Endothelial cell of umbilical vein (primary cell): ENCODE measurements at regions not wholly inside any gene's neighbourhood (a gene's known extent, or its start where the extent isn't known, plus 50 kb on each side); places are given as distances from the start of the nearest gene placed in this dataset.

Experiments used
- BruUV-seq: library from RNA; stranded (reverse); fragments of 400-500 nt; replicated peaks from 2 replicates; lab custom pipeline; 2021; lab: Mats Ljungman, UMichigan
- CTCF ChIA-PET: fragments of 300-600, 350-600 bp; sonication (Branson Sonifier 250); formaldehyde crosslinking; loops from one replicate; lab custom pipeline; 2021; ENCODE audit warnings: antibody characterized with exemption, inconsistent platforms; lab: Charles Lee
- POLR2A ChIA-PET: fragments of 300-600, 350-600 bp; sonication (Branson Sonifier 250); formaldehyde crosslinking; loops from one replicate; lab custom pipeline; 2021; ENCODE audit warnings: antibody characterized with exemption, inconsistent platforms; lab: Charles Lee
- DNase-seq: peaks from one replicate; pipeline ENCODE4 v3.0.0-alpha.2; 2011; ENCODE audit warnings: low read depth, low spot score
- FAIRE-seq: peaks from 2 replicates; lab custom pipeline; 2011; peaks lifted over from hg19 to GRCh38; lab: Jason Lieb, UNC
- H2AFZ ChIP-seq: 2 replicates; pipeline ENCODE4 v1.6.0; 2012; ENCODE audit warnings: low read depth, low read length, control low read depth, inconsistent platforms
- H3K27ac ChIP-seq: 2 replicates; pipeline ENCODE4 v1.5.1; 2011; ENCODE audit warnings: low read depth, mild to moderate bottlenecking, control low read depth, low read length, moderate library complexity; ENCODE audit not compliant: insufficient read depth
- H3K27me3 ChIP-seq, 2 experiments: 2 replicates each; pipeline versions ENCODE4 v1.6.0 to v1.6.1; 2011; ENCODE audit warnings: low read length in 2 of 2, mixed read lengths in 1 of 2; ENCODE audit not compliant: control insufficient read depth in 2 of 2, insufficient read depth in 2 of 2
- H3K36me3 ChIP-seq, 2 experiments: 2 replicates in 1 of 2; 3 replicates in 1 of 2; pipeline ENCODE4 v1.5.1; 2011; ENCODE audit warnings: low read length in 2 of 2, mild to moderate bottlenecking in 1 of 2, moderate library complexity in 1 of 2; ENCODE audit not compliant: control insufficient read depth in 2 of 2, insufficient read depth in 2 of 2; ENCODE audit errors: extremely low read depth in 1 of 2
- H3K4me1 ChIP-seq: 3 replicates; pipeline ENCODE4 v1.5.1; 2011; ENCODE audit warnings: mild to moderate bottlenecking, low read length; ENCODE audit not compliant: control insufficient read depth, insufficient read depth; ENCODE audit errors: extremely low read depth
- H3K4me2 ChIP-seq: 2 replicates; pipeline ENCODE4 v1.6.1; 2011; ENCODE audit warnings: low read length, control low read depth, mixed read lengths; ENCODE audit not compliant: insufficient read depth
- H3K4me3 ChIP-seq, 3 experiments: fragments of 200-600 bp in 1 of 3; sonication (generic), shearing (Covaris generic) in 1 of 3; replicated peaks in 1 of 3; 2 replicates each; pipeline ENCODE4 v1.5.1; 2011 to 2016; ENCODE audit warnings: control low read depth in 3 of 3, low read length in 3 of 3, mild to moderate bottlenecking in 2 of 3, inconsistent platforms in 1 of 3, low read depth in 1 of 3, moderate library complexity in 1 of 3; ENCODE audit not compliant: insufficient read depth in 1 of 3
- H3K79me2 ChIP-seq: 2 replicates; pipeline ENCODE4 v1.6.0; 2012; ENCODE audit warnings: low read length, inconsistent platforms; ENCODE audit not compliant: control insufficient read depth, insufficient read depth
- H3K9ac ChIP-seq: replicated peaks from 2 replicates; pipeline ENCODE3; 2011; ENCODE audit warnings: low read length, control low read depth; ENCODE audit not compliant: insufficient read depth; ENCODE audit errors: extremely low read depth
- H3K9me1 ChIP-seq: replicated peaks from 3 replicates; pipeline ENCODE4 v1.6.0; 2011; ENCODE audit warnings: mild to moderate bottlenecking, low read length; ENCODE audit not compliant: control insufficient read depth, insufficient read depth; ENCODE audit errors: extremely low read depth
- H3K9me3 ChIP-seq: replicated peaks from 2 replicates; pipeline ENCODE4 v1.5.1; 2012; ENCODE audit warnings: low read length, inconsistent platforms; ENCODE audit not compliant: control insufficient read depth, insufficient read depth
- H4K20me1 ChIP-seq: replicated peaks from 2 replicates; pipeline ENCODE3; 2011; ENCODE audit warnings: mild to moderate bottlenecking, low read length; ENCODE audit not compliant: control insufficient read depth, insufficient read depth; ENCODE audit errors: extremely low read depth
- EZH2 ChIP-seq: IDR thresholded peaks from 2 replicates; pipeline ENCODE4 v1.6.1; 2012; ENCODE audit warnings: borderline replicate concordance, low read depth, mild to moderate bottlenecking, moderate library complexity, low read length, inconsistent platforms; ENCODE audit not compliant: severe bottlenecking
- FOS ChIP-seq: IDR thresholded peaks from 2 replicates; pipeline ENCODE4 v1.6.1; 2011; ENCODE audit warnings: mild to moderate bottlenecking, low read length, moderate library complexity, borderline replicate concordance; ENCODE audit not compliant: insufficient read depth
- GATA2 ChIP-seq: IDR thresholded peaks from 2 replicates; pipeline ENCODE4 v1.7.0; 2011; ENCODE audit warnings: low read depth, mild to moderate bottlenecking, moderate library complexity, mixed read lengths, low read length; ENCODE audit not compliant: insufficient read length, insufficient read depth
- JUN ChIP-seq: IDR thresholded peaks from 2 replicates; pipeline ENCODE4 v1.6.1; 2011; ENCODE audit warnings: borderline replicate concordance, low read depth; ENCODE audit not compliant: insufficient read length, insufficient read depth
- MYC ChIP-seq: IDR thresholded peaks from one replicate; pipeline ENCODE4 v1.6.1; 2011; ENCODE audit warnings: mild to moderate bottlenecking, low read depth, low read length
- POLR2A ChIP-seq: IDR thresholded peaks from 2 replicates; pipeline ENCODE4 v1.6.1; 2012; ENCODE audit warnings: low read depth, mild to moderate bottlenecking, control low read depth, low read length
- POLR2AphosphoS5 ChIP-seq: IDR thresholded peaks from 2 replicates; pipeline ENCODE4 v1.6.1; 2012; ENCODE audit warnings: low read depth, mild to moderate bottlenecking, control low read depth, low read length, moderate library complexity; ENCODE audit not compliant: insufficient read depth
- dilution Hi-C: fragments of 300-500 bp; cut with MboI; formaldehyde crosslinking; loops from one replicate; pipeline ENCODE4 v1.15.0; 2019; ENCODE audit warnings: low sequenced_read_pairs; ENCODE audit not compliant: extremely low pct_ligation_motif_present
- intact Hi-C: fragments of 100-400 bp; cut with micrococcal nuclease; formaldehyde crosslinking; loops from one replicate; pipeline ENCODE4 v1.10.0; 2022
- TF ChIP-seq, protein P1 (sequence below), 2 donors: IDR thresholded peaks; 1 replicate in 1 of 2; 2 replicates in 1 of 2; pipeline ENCODE4 v1.5.1; 2011; ENCODE audit warnings: low read length in 2 of 2, mild to moderate bottlenecking in 2 of 2, moderate library complexity in 2 of 2, control low read depth in 1 of 2, inconsistent platforms in 1 of 2, low read depth in 1 of 2; ENCODE audit not compliant: insufficient read depth in 1 of 2; ENCODE audit errors: extremely low read depth in 1 of 2
- TF ChIP-seq, protein P2 (sequence below): IDR thresholded peaks from 2 replicates; pipeline ENCODE4 v1.6.1; 2011; ENCODE audit not compliant: insufficient read depth, insufficient read length

DNA sequence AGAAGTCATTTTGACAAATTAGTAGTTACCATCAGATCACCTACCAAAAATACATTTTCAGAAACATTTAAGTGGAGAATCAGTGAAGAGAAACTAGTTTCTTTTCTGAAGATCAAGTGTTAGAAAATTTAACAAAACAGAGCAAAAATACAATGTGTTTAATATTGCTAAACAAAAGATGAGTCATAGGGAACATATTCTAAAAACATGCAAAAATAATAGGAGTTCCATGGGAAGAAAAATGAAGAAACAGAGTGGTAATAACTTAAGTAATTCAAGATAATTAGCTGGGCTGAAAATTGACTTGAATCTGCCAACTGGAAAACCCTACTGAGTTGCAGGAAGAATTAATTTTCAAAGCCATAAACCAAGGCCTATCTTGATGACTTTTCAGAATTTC is 111.5 kb upstream of the KITLG start:
- H3K4me3 ChIP-seq, result no peak overlapping the region
- peak overlapping the region; percentile 63 for H2AFZ ChIP-seq
- no peaks in the 10 kb centered on the region for H3K36me3 ChIP-seq
- no peaks in the 10 kb centered on the region for H4K20me1 ChIP-seq
- no peak overlapping the region for H3K9ac ChIP-seq
- no peaks in the 10 kb centered on the region for H3K27me3 ChIP-seq
- no TSS peak for BruUV-seq
- DNase-seq (no peak), FAIRE-seq (peak; percentile 65)
- no peaks in the 10 kb centered on the region for H3K9me3 ChIP-seq
- H3K79me2 ChIP-seq, result no peaks in the 10 kb centered on the region
- TF ChIP-seq, protein P1, sequence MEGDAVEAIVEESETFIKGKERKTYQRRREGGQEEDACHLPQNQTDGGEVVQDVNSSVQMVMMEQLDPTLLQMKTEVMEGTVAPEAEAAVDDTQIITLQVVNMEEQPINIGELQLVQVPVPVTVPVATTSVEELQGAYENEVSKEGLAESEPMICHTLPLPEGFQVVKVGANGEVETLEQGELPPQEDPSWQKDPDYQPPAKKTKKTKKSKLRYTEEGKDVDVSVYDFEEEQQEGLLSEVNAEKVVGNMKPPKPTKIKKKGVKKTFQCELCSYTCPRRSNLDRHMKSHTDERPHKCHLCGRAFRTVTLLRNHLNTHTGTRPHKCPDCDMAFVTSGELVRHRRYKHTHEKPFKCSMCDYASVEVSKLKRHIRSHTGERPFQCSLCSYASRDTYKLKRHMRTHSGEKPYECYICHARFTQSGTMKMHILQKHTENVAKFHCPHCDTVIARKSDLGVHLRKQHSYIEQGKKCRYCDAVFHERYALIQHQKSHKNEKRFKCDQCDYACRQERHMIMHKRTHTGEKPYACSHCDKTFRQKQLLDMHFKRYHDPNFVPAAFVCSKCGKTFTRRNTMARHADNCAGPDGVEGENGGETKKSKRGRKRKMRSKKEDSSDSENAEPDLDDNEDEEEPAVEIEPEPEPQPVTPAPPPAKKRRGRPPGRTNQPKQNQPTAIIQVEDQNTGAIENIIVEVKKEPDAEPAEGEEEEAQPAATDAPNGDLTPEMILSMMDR (IDR thresholded peaks at IDR 0.05; ENCODE audit: extremely low read depth in 1 of 2, insufficient read depth in 1 of 2, low read depth in 1 of 2, low read length in 2 of 2), result no peak
- no peak for TF ChIP-seq EZH2
- TF ChIP-seq GATA2, result no peak
- TF ChIP-seq, protein P2, sequence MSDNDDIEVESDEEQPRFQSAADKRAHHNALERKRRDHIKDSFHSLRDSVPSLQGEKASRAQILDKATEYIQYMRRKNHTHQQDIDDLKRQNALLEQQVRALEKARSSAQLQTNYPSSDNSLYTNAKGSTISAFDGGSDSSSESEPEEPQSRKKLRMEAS, result no peak
- TF ChIP-seq POLR2A, result no peak
- no peak for TF ChIP-seq MYC
- peak; percentile 15 for TF ChIP-seq JUN
- TF ChIP-seq POLR2AphosphoS5, result no peak
- peak; percentile 38 for TF ChIP-seq FOS
- CTCF ChIA-PET, result no interaction called here
- no peak overlapping the region for H3K4me2 ChIP-seq
- POLR2A ChIA-PET, result no interaction called here
- H3K27ac ChIP-seq, result no peak overlapping the region
- dilution Hi-C loops, result no loop called here
- no peaks in the 10 kb centered on the region for H3K9me1 ChIP-seq
- intact Hi-C loops, result no loop called here
- H3K4me1 ChIP-seq, result no peaks in the 10 kb centered on the region
